ENCODE measurements at regions not wholly inside any gene's neighbourhood (a gene's known extent, or its start where the extent isn't known, plus 50 kb on each side); places are given as distances from the start of the nearest gene placed in this dataset.

DNA sequence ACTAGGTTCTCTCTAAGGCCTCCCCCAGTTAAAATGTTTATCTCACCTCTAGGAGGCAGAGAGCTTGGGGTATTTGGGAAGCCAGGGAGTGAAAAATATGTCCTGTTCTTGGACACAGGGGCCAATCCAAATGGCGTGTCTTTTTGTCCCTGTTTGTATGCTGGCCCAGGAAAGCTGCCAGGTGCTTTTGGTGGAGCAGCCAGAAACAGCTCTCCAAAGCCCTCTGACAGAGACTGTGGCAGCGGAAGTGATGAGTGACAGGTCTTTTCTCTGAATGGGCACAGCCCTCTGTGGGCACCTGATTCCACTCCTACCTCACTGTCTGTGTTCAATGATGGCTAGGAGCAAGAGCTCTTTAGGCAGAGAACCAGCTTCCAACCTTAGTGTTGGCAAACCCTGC, 106.4 kb upstream of the KIRREL3 start:
- DNase-seq = no peak

DNA sequence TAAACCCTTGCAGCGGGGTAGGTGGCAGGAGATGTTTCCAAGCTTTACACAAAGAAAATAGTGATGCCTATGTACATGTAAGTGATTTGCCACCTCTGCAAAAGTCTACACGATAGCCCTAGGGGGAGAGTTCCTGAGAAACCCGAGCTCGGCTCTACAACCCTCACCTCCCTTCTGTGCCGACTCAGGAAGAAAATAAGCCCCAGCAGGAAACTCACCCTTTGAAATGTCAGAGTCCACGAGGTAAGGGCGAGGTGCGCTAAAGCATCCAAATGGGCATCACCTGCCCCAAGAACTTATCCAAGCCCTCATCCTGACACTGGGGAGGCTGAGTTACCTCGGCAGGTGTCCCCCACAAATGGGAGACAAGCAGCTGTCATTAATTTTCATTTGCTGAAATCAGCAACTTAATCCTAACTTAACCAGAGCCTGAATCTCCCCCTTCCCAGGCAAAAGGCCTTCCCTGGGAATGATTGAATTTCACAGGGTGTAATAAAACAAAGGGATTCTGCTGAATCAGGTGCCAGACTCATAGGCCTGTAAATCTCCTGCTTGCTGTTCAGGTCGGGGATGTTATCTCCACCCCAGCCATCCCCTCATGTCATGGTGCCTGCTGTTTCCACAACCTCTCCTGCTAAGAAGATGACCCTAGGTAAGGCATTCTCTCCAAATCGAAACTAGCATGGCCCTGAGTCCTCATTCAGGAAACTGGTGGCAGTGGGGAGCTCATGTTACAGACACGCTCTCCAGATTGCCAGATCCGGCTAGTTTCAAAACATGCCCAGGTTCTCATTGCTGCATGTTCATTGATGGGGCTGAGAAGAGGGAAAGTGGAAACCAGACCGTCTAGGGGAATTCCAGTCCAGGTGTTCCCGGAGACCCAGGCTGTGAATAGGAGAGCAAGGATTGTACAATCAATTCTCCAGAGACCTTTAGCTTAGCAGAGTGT, 105.3 kb upstream of the KIRREL3 start:
- no peak for DNase-seq

DNA sequence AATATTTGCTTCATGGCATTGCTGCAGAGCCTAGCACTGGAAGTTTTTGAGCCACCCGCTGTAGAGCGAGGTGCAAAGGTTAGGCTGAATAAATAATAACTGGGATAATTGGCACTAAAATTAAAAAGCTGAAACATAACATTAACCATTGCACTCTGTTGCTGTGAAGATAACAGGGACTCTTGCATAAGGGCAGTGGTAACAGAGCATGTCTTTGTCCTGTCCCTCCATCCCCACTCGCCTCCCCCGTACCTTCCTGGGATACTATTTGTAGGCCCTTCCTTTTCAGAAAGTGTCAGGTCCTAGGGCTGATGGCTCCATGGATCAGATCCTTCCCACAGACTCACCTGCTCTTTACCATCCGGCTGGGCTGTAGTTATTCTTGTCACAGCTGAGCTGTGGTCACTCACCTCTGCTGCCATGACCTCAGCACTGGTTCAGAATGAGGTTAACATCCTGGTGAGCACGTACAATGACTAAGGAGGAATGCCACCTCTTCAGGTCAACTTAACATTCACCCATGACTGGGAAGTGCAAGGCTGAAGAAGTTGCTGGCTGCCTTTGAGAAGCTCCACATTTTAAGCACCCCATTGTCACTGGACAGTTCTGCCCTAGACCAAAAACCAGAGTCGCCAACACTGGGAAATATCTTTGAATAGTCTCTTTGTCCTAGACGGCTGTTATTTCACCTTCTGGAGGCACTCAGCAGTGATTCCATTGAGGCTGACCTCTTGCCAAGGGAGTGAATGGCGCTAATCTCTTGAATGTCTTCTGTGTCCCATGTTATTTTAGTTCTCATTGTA, 103.2 kb upstream of the KIRREL3 start:
- DNase-seq = no peak

DNA sequence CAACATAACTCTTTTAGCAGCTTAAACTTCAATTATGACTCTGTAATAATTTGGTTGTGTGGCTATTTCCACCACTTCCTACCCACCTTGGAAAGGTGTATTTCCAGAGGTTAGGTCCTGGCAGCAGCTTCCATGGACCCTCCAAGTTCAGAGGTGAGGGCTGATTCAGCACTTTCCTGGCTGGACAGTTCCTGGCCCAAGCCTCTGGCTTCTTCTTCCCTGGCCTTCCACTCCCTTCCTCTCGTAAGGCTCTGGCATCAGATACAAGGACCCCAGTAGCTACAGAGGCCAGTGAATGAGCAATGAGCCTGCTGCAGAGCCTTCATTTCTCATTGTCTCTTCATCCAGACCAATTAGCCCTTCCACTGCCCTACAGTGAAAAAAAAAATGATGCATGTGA, 98.1 kb upstream of the KIRREL3 start:
- DNase-seq = no peak

DNA sequence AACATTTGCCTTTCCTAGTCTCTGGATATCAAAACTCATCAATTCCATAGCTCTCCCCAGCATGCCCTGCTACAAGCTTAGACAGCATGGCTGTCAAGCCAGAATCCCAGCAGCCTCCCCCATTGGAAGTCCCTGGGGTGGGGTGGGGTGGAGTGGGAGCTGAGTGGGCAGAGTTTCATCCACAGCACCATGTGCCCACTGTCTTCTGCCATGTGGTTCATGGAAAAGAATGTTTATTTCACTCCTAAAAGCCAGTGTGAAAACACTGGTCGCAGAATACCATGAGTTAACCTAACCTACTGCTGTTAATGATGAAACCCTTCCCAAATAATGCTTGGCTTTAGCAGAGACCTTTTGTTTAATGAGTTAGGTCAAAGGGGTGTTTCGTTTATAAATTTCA, 80.2 kb upstream of the KIRREL3 start:
- no peak for DNase-seq

DNA sequence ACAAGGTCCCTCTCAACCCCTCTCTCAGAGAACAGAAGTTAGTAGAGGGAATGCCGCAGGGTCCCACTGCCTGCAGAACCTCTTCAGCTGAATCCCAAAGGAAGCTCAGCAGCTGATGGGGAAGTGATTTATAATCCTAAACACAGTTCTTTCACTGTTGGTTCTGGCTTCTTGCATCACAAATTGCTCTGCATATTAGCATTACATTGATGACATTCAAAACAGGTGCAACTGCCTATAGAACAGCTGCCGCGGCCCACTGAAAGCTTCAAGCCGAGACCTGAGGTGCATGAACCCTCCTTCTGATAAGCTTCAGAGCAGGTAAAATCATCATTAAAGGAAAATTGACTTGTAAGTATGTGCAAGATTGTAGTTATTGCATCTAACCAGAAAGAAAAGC, 75.2 kb upstream of the KIRREL3 start:
- DNase-seq = no peak

DNA sequence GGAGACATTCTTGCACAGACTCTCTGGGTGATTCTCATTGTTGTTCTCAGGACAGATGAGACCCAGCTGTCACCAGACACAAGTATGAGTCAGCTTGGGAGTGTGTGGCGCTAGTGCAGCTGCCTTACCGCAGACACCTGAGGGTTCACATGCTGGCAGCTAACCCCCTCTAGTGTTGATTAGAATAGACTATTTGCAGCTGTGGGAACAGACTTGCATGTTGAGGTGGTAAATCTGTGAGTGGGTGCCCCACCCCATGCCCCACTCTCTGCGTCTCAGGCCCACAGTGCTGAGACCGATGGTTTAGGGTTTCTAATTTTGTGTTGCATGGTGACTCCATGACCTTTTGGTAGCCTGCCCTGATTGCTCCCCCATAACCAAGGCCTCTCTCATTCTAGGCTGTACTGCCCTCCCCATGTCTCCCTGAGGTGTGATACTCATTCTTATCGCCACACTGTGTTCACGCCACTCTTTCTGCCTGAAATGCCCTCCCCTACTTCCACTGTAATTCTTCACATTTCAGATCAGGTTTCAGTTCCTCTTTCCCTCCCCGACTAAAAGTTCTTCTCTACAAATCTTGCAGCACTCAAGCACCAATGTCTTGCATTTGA, 73.7 kb upstream of the KIRREL3 start:
- peak in 1 of 2 donors; percentile 2 for DNase-seq

DNA sequence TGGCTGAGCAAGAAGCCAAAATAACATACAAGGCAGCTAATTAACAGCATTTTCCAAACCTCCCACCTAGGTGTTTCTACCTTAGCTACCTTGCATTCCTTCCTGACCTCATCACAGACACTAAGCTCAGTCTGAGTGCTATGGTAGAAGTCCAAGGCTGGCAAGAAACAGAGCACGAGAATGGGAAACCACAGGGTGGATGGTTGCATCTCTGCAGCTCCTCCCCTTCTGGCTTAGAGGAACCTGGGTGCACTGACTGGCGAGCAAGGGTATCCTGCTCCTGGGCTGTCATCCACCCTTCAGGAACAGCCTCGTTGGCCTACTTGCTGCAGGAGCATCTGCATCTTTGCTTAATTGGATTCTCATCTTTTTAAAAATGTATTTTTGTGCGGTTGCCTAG, 73.1 kb upstream of the KIRREL3 start:
- DNase-seq = no peak

DNA sequence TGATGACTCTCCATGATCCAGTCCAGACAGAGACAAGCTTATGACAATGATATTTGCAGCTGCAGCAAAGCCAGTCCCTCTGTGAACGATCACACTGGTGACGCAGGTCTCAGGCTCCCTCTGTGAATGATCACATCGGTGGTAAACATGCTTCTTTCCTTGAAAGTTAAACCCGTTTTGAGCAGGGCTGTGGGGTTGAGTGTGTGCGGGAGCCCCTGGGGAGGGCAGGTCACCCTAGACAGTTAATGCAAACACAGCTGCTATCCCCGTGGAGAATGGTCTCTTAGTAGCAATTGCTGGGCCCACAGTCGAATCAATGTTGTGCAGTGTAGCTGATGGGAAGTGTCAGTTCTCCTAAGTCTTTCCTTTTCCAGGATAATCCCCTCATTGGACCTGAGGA, 71.0 kb upstream of the KIRREL3 start:
- no peak for DNase-seq

DNA sequence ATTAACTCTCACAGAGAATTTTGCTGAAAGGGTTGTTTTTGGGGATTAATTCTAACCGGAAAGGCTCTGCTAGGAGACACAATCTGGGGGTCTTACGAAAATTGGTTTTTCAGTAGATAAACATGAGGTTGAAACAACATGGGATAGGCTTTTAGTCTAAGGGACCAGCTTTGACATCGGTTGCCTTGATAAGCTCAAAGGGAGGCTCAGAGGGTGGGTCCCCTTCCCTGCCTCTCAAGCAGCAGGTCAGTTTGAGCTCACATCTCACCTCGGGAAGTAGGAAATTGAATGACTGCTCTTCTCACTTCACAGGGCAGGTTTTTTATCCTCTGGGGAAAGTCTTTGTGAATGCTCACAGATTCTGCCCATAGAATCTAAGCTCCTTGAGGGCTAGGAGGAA, 70.2 kb upstream of the KIRREL3 start:
- DNase-seq = no peak

DNA sequence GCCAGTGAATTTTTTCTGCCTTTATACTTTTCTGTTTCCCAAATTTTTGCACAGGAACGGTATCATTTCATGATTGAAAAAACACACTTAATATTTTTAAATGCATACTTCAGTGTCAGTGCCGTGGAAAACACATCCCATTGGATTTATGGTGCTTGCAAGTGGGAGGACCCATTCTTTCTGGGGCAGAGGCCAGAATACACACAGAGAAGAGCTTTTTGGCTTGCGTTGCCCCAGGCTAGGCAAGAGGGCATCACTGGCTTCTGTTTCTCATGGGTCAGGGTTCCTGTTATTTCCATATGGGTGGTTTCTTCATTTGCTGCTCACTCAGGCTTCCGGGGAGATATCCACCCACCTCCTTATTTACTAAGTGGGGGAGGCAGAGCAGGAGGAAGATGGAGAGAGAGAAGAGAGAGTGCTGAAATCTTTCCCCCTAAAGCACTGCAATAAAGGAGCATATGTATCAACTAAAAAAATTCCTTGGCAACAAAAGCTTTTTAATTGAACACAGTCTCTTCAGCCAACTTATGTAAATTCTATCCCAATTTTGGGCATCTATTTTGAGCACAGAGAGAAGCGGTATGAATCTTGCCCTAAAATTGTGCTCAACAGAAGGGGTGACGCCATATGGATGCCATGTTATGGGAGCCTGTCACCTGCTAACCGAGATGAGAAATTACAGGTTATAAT, 66.0 kb upstream of the KIRREL3 start:
- DNase-seq = no peak

DNA sequence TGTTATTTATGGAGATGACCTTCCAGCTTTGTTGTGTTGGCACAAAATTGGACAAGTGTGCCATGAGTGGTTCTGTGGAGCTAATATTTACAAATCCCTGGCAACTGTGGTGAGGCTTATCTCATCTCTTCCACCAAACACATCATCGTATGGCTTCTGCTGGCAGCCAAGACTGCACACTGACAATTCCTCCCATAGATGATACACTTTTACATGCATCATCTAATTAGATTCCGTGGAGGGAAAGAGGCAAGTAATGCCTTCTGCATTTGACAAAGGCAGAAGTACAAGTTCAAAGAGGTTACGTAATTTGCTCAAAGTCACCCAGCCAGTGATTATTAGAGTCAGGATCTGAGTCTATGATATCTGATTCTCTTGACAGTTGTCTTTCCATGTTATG, 62.7 kb upstream of the KIRREL3 start:
- DNase-seq = no peak

DNA sequence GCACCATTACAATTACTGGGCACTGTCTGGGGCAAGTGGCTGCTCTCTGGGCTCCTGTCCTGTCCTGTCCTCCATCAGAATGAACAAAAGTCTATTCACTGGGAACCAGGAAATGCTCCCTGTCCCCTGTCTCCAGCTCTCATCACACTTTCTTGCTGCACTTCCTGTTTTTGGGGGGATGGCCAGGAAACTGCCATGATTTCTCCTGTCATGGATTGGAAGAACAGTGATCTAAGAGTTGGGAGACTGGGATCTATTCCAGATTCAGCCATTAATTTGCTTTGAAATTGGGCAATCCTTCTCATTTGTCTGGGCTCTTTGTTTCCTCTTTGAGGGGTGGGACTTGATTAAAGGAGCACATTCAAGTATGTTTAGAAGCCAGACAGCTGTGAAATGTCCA, 61.4 kb upstream of the KIRREL3 start:
- no peak for DNase-seq

DNA sequence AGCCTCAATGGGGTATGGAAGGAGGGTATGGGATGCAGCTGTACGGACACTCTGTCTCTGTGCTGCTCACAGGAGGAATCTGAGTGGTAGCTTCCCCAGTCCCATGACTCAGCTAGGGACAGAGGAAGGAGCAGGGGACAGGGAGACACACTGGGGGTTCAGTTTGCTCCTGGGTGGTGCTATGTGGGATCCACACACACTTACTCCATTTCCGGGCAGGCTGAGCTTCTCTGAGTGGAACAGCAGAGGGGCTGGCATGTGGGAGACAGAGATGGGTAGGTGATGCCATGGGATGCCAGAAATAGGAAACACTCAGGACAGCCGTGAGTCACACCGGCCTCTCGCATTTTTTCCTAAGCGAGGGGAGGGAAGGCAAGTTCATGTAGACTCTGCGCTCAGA, 59.2 kb upstream of the KIRREL3 start:
- no peak for DNase-seq

DNA sequence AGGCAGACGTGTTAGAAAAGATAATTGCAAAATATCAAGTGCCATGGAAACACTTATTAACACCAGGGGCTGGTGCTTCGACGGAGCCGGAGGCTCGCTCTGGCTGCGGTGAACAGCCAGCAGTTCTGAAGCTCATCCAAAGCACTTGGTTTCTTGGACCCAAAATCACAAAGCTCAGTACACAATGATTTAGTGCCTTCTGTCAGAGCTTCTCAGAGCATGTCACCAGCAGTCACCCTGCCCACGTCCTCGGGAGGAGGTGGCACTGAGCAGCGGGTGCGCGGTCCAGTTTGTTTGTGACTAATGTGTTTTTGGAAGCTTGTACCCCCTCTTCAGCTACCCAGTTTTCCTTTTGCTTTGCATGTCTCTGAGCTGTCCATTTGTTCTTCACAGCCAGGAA, 58.7 kb upstream of the KIRREL3 start:
- no peak for DNase-seq

DNA sequence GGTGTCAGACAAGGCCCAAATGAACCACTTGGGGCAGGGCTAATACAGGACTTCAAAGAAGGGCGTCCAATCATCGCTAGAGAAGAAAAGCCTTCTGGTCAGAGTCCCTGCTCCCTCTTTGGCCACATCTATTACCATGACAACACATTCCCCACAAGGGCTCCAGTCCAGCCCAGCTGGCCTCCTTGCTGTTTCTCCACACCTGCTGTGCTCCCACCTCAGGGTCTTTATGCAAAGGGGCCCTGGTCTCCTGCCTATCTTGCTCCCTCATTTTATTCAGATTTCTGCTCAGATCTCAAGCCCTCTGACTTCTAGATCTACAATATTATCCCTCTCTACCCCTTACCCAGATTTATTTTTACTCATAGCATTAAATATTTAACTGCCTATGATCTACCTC, 58.0 kb upstream of the KIRREL3 start:
- no peak for DNase-seq

DNA sequence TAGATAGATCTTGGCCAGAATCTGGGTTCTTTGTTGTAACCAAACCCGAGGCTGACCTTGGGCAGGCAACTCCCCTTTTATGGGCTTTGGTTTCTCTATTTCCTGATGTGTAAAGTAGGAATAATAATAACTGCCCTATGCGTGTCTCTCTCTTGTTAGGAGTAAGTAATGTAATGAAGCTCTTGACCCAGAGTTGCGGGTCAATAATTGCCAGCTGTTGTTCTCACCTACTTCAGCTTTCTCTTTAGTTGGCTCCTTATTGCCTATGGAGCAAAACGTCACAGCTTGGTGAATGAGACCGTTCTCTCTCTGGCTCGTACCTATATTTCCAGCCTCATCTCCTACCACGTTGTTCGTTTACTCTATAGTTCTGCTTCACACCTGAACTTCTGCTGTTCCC, 56.6 kb upstream of the KIRREL3 start:
- no peak for DNase-seq

DNA sequence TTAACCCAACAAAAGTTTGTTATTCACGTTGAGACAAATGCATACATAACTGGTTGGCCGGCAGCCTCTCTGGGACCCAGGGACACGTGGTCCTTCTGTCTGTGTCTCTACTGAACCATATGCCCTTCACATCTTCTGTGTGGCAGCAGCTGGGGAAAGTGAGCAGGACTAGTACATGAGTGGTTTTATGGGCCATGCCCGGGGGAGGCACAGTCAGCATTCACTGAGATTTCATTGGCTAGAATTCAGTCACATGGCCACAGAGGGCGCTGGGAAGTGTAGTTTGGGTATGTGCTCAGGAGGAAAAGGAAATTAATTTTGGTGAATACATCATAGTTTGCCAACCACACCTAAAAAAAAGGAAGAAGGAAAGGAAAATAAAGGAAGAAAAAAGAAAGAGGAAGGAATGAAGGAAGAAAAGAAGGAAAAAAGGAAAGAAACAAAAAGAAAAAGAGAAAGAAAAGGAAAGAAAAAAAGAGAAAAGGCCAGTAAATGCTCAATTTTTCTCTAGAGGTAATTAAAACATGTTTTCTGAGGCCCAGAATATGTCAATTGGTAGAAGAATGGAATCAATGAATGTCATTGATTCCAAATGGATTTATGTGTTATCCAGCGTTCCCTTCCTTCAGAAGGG, 55.9 kb upstream of the KIRREL3 start:
- no peak for DNase-seq

DNA sequence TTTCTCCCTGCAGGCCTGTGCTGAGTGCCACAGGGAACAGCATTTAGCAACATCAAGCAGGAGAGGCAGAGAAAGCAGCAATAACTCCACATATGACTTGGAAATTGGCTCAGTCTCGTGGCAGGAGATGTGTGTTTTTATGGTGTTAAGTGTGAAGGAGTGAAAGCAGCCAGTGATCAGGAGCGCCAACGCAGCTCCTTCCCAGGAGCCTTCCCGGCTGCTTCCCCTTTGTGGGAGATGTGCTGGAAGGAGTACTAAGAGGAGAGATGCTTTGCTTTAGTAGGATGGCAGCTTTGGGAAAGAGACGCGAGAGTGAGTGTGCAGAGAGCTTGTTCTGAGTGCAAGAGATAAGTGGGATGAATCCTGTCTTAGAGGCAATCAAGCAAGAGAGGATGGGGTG, 54.7 kb upstream of the KIRREL3 start:
- no peak for DNase-seq

DNA sequence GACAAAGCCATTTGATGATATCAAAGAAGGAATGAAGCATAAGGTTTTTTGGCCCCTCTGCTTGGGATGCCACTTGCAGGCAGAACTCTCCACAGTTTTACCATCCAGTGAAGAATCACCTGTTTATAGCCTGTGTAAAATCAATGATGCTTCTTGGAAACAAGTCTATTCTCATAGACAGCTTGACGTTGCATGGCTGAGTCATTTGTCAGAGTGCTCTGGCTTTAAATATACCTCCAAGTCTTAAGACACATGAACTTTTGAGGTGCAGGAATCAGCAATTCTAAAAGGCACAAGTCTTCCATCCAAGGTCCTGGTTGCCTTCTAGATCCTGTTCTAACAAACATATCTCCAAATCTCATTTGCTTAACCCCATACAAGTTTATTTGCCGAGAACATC, 53.6 kb upstream of the KIRREL3 start:
- no peak for DNase-seq

DNA sequence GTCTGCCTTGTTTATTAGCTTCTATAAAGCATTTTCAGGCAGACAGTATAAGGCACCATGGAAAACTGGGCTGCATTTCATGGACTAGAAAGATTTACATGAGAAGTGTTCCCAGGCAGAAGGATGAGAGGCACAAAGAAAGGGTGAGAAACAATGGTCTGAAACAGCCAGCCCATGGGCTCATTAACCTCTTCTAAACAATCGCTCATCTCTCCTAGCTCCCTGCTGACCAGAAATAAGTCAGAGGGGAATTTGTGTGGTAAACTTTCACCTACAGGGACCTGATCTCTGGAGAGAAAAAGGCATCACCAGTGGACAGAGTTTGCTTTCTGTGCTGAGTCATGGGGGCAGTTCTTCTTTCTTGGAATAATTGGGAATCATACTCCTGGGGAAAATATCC, 51.8 kb upstream of the KIRREL3 start:
- no peak for DNase-seq

All from inflammatory macrophage (primary cell).